Testis (tissue), 2 donors: ENCODE measurements at regions not wholly inside any gene's neighbourhood (a gene's known extent, or its start where the extent isn't known, plus 50 kb on each side); places are given as distances from the start of the nearest gene placed in this dataset.

Source experiments
- DNase-seq: peaks from one replicate; pipeline ENCODE4 v3.0.0-alpha.2; 2019
- H3K27ac ChIP-seq, 2 donors: fragments of 200-600 bp; sonication (generic); one replicate each; pipeline ENCODE4 v1.5.1; 2019
- H3K27me3 ChIP-seq: fragments of 200-600 bp; sonication (generic); one replicate; pipeline ENCODE4 v1.5.1; 2019
- H3K36me3 ChIP-seq: fragments of 200-600 bp; sonication (generic); one replicate; pipeline ENCODE4 v1.5.1; 2017; ENCODE audit warnings: low read depth; ENCODE audit errors: missing control alignments
- H3K4me1 ChIP-seq: fragments of 200-600 bp; sonication (generic); one replicate; pipeline ENCODE4 v1.5.1; 2019
- H3K4me3 ChIP-seq, 2 donors: fragments of 200-600 bp; sonication (generic); one replicate each; pipeline ENCODE4 v1.5.1; 2017 to 2019
- H3K9me3 ChIP-seq: fragments of 200-600 bp; sonication (generic); one replicate; pipeline ENCODE4 v1.5.1; 2017
- CTCF ChIP-seq, 3 experiments: fragments of 450-650 bp in 2 of 3; fragments of 200-600 bp in 1 of 3; sonication (generic) in 1 of 3; IDR thresholded peaks; one replicate each; pipeline ENCODE4 v1.5.1; 2016 to 2019; ENCODE audit warnings: antibody characterized with exemption in 3 of 3, mild to moderate bottlenecking in 2 of 3, moderate library complexity in 1 of 3
- POLR2A ChIP-seq: fragments of 450-650 bp; IDR thresholded peaks from one replicate; pipeline ENCODE4 v1.6.1; 2017; ENCODE audit warnings: antibody characterized with exemption, mild to moderate bottlenecking, moderate library complexity
- WGBS, 2 donors: methylation state at CpG; one replicate each; pipeline ENCODE4 v1.1.5; 2018; 5-methylcytosine and 5-hydroxymethylcytosine counted together
- intact Hi-C: fragments of 100-400 bp; cut with DNase I; formaldehyde crosslinking; loops from one replicate; pipeline ENCODE4 v1.15.1; 2023; ENCODE audit warnings: low total_unique reads

- WGBS, 2 donors = 61 to 65% methylated on average over 1 of the region's 1 CpG
- no peaks in the 10 kb centered on the region for H3K9me3 ChIP-seq
- intact Hi-C loops = no loop called here
- H3K36me3 ChIP-seq = no peaks in the 10 kb centered on the region
- no peaks in the 10 kb centered on the region for H3K27me3 ChIP-seq
- H3K4me3 ChIP-seq = no peak overlapping the region
- H3K27ac ChIP-seq = no peak overlapping the region
- DNase-seq = no peak
- H3K4me1 ChIP-seq = no peaks in the 10 kb centered on the region
- TF ChIP-seq POLR2A = no peak
- no peak for TF ChIP-seq CTCF (IDR thresholded peaks at IDR 0.05)
Measured at GRCh38 chr10:111739874-111740139, 443.8 kb downstream of the GPAM start.

GRCh38 chr10:111745982-111746381, 437.6 kb downstream of the GPAM start:
- Histone ChIP-seq H3K27ac (no peak overlapping the region), H3K9me3 (no peaks in the 10 kb centered on the region), H3K4me3 (no peak overlapping the region), H3K27me3 (no peaks in the 10 kb centered on the region), H3K36me3 (no peaks in the 10 kb centered on the region), H3K4me1 (no peaks in the 10 kb centered on the region)
- WGBS, 2 donors = 66 to 86% methylated on average over 2 of the region's 2 CpGs
- DNase-seq = no peak
- intact Hi-C loops = no loop called here
- TF ChIP-seq POLR2A (no peak), CTCF (IDR thresholded peaks at IDR 0.05) (no peak)

GRCh38 chr10:111747751-111748150, 435.8 kb downstream of the GPAM start:
- Histone ChIP-seq H3K27ac (no peak overlapping the region), H3K36me3 (no peaks in the 10 kb centered on the region), H3K27me3 (no peaks in the 10 kb centered on the region), H3K9me3 (no peaks in the 10 kb centered on the region), H3K4me1 (no peaks in the 10 kb centered on the region), H3K4me3 (no peak overlapping the region)
- WGBS, 2 donors = 76% methylated on average over 1 of the region's 1 CpG
- TF ChIP-seq POLR2A = no peak
- no peak for TF ChIP-seq CTCF (IDR thresholded peaks at IDR 0.05)
- DNase-seq = no peak
- intact Hi-C loops = no loop called here

- TF ChIP-seq POLR2A = no peak
- no peak for TF ChIP-seq CTCF (IDR thresholded peaks at IDR 0.05)
- Histone ChIP-seq H3K36me3 (no peaks in the 10 kb centered on the region), H3K27me3 (no peaks in the 10 kb centered on the region), H3K9me3 (no peaks in the 10 kb centered on the region), H3K4me3 (no peak overlapping the region), H3K4me1 (no peaks in the 10 kb centered on the region), H3K27ac (no peak overlapping the region)
- no peak for DNase-seq
- intact Hi-C loops = no loop called here
- WGBS, 2 donors = 78 to 80% methylated on average over 2 of the region's 2 CpGs
Measured at GRCh38 chr10:111748184-111748583, 435.4 kb downstream of the GPAM start.

GRCh38 chr10:111750165-111750849, 433.3 kb downstream of the GPAM start:
- Histone ChIP-seq H3K27ac (no peak overlapping the region), H3K4me1 (no peaks in the 10 kb centered on the region), H3K4me3 (no peak overlapping the region), H3K27me3 (no peaks in the 10 kb centered on the region), H3K36me3 (no peaks in the 10 kb centered on the region), H3K9me3 (no peaks in the 10 kb centered on the region)
- intact Hi-C loops = no loop called here
- 71 to 77% methylated on average over 2 of the region's 2 CpGs for WGBS, 2 donors
- TF ChIP-seq CTCF (IDR thresholded peaks at IDR 0.05) (no peak), POLR2A (no peak)
- no peak for DNase-seq
